Pancreas (tissue), 10 donors: ENCODE measurements at regions not wholly inside any gene's neighbourhood (a gene's known extent, or its start where the extent isn't known, plus 50 kb on each side); places are given as distances from the start of the nearest gene placed in this dataset.

Source experiments
- ATAC-seq, 4 donors: fragments of 200-7000 bp; cut with Tn5 transposase; one replicate each; pipeline versions ENCODE4 v1.8.0 to v1.9.1; 2020; ENCODE audit warnings: mild to moderate bottlenecking in 4 of 4, moderate library complexity in 4 of 4
- DNase-seq, 6 donors: peaks; one replicate each; pipeline ENCODE4 v3.0.0-alpha.2; 2020
- FAIRE-seq: peaks from 2 replicates; lab custom pipeline; 2012; peaks lifted over from hg19 to GRCh38; lab: Jason Lieb, UNC
- H3K27ac ChIP-seq, 4 donors: fragments of 200-600 bp; sonication (generic); 1 replicate in 3 of 4; 2 replicates in 1 of 4; pipeline versions ENCODE4 v1.5.0 to v1.8.0; 2020
- H3K27me3 ChIP-seq, 4 donors: fragments of 200-600 bp; one replicate each; pipeline ENCODE4 v1.8.0; 2021
- H3K36me3 ChIP-seq, 3 donors: fragments of 200-600 bp; sonication (generic) in 1 of 3; one replicate each; pipeline versions ENCODE4 v1.5.0 to v1.8.0; 2020 to 2021
- H3K4me1 ChIP-seq, 3 donors: fragments of 200-600 bp; one replicate each; pipeline ENCODE4 v1.8.0; 2021
- H3K4me3 ChIP-seq, 4 donors: fragments of 200-600 bp; sonication (generic) in 2 of 4; one replicate each; pipeline versions ENCODE4 v1.5.0 to v1.8.0; 2020 to 2021
- H3K9me3 ChIP-seq, 4 donors: fragments of 200-600 bp; one replicate each; pipeline ENCODE4 v1.8.0; 2021
- WGBS, 2 donors: extraction: QIAGEN DNeasy Blood & Tissue Kit; methylation state at CpG; one replicate each; pipeline ENCODE4 v1.1.7; 2013; 5-methylcytosine and 5-hydroxymethylcytosine counted together
- intact Hi-C, 3 donors: fragments of 100-400 bp; cut with DNase I; formaldehyde crosslinking; loops; one replicate each; pipeline versions ENCODE4 v1.11.1 to v1.14.2; 2022
- TF ChIP-seq, protein P1 (sequence below), 4 donors: fragments of 200-600 bp; sonication (generic) in 3 of 4; IDR thresholded peaks; one replicate each; pipeline versions ENCODE4 v1.5.0 to v1.8.0; 2021; ENCODE audit warnings: antibody characterized with exemption in 4 of 4
- donor health status: healthy with polysubstance abuse.
- donor health status: DM: no; HTN: no; CAD: no; lungs with moderate emphysema.
- donor health status: DM: no; HTN: no; CAD: no.
- donor health status: control.
- donor health status: control.
- donor health status: Bipolar disorder and iron deficiency.
- donor health status: DM: yes; HTN: yes; CAD: no.
- donor health status: DM: no; HTN: no; CAD: no.
- donor health status: DM: no; HTN: no; CAD: no.
- donor health status: DM: yes; HTN: yes; CAD: no.

DNA sequence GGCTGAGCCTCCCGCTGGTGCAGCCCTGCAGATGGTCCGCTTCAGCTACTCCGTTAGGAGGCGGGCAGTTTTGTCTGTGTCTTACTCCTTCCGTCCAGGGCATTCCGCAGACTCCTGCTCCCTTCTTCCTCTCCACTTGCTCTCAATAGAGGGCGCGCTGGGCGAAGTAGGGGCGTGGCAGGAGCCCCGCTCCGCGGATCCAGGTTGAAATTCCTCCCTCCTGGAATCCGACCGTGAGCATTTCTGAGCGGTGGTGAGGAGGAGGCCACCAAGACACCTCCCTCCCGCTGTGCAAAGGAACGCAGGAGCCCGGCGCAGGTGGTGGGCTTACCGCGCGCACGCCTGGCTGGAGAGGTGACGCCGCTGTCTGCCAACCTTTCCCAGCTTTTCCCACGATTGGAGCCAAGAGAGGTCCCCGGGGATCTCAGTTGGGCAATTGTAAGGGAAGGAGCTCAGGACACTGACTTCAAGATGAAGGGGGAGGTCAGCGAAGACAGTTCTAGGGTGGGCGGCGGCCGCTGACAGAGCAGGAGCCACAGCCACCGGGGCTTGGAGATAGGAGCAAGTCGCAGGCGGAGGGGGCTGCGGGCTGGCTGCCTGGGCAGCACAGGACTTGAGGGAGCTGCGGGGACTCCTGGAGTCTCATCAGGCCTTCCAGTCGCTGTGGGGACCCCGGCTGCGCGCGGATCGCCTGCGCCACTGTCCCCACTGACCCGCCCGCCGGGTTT, 1011.3 kb downstream of the XPNPEP1 start:
- H3K9me3 ChIP-seq: no peaks in the 10 kb centered on the region
- peak; percentile 52 to 86 (median 70) for DNase-seq
- intact Hi-C loops: no loop called here
- H3K4me3 ChIP-seq: peak overlapping the region; percentile 22 to 56 (median 36)
- H3K36me3 ChIP-seq: no peaks in the 10 kb centered on the region
- H3K27me3 ChIP-seq: peaks cover 0 to 9% (median 0%) of the 10 kb centered on the region in 4 donors
- WGBS, 2 donors: 1% methylated on average over 45 to 47 of the region's 47 CpGs
- no peak overlapping the region for H3K27ac ChIP-seq
- no peak for FAIRE-seq
- TF ChIP-seq, protein P1, sequence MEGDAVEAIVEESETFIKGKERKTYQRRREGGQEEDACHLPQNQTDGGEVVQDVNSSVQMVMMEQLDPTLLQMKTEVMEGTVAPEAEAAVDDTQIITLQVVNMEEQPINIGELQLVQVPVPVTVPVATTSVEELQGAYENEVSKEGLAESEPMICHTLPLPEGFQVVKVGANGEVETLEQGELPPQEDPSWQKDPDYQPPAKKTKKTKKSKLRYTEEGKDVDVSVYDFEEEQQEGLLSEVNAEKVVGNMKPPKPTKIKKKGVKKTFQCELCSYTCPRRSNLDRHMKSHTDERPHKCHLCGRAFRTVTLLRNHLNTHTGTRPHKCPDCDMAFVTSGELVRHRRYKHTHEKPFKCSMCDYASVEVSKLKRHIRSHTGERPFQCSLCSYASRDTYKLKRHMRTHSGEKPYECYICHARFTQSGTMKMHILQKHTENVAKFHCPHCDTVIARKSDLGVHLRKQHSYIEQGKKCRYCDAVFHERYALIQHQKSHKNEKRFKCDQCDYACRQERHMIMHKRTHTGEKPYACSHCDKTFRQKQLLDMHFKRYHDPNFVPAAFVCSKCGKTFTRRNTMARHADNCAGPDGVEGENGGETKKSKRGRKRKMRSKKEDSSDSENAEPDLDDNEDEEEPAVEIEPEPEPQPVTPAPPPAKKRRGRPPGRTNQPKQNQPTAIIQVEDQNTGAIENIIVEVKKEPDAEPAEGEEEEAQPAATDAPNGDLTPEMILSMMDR (IDR thresholded peaks at IDR 0.05): peak in 1 of 4 donors; percentile 13
- ATAC-seq: peak; percentile 93 to 99 (median 98)
- H3K4me1 ChIP-seq: no peaks in the 10 kb centered on the region

DNA sequence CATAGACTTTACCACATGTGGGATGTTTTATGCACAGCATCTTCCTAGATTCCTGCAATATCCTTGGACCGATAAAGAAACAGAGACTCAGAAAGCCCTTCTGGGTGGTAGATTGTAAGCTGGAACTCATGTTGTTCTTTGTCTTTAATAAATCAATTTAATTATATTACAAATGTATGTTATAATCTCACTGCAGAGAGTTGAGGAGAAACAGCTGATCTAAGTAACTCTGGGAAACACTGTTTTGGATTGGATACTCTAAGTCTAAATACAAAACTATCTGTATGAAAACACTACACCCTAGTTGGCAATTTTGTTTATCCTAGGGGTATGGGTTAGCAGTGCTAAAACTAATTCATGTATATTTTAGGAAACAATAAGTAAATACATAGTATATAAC, 1015.2 kb downstream of the XPNPEP1 start:
- FAIRE-seq (no peak), ATAC-seq (no peak), DNase-seq (no peak)
- Histone ChIP-seq H3K27ac (no peak overlapping the region), H3K27me3 (peaks cover 0 to 6% (median 0%) of the 10 kb centered on the region in 4 donors), H3K9me3 (no peaks in the 10 kb centered on the region), H3K36me3 (no peaks in the 10 kb centered on the region), H3K4me3 (no peak overlapping the region), H3K4me1 (no peaks in the 10 kb centered on the region)
- TF ChIP-seq, protein P1 (IDR thresholded peaks at IDR 0.05): no peak
- 79 to 85% methylated on average over 1 of the region's 1 CpG for WGBS, 2 donors
- intact Hi-C loops: no loop called here

- FAIRE-seq: no peak
- no peaks in the 10 kb centered on the region for H3K4me1 ChIP-seq
- intact Hi-C loops: no loop called here
- TF ChIP-seq, protein P1 (IDR thresholded peaks at IDR 0.05): no peak
- no peak overlapping the region for H3K4me3 ChIP-seq
- H3K36me3 ChIP-seq: no peaks in the 10 kb centered on the region
- H3K9me3 ChIP-seq: no peaks in the 10 kb centered on the region
- WGBS, 2 donors: 55 to 65% methylated on average over 4 of the region's 4 CpGs
- no peak for DNase-seq
- peaks cover 0 to 6% (median 0%) of the 10 kb centered on the region in 4 donors for H3K27me3 ChIP-seq
- no peak overlapping the region for H3K27ac ChIP-seq
- no peak for ATAC-seq
These were observed 1017.5 kb downstream of the XPNPEP1 start for GRCh38 chr10:108905821-108906220.

GRCh38 chr10:108905171-108905570, 1018.1 kb downstream of the XPNPEP1 start:
- no peaks in the 10 kb centered on the region for H3K36me3 ChIP-seq
- no peak for FAIRE-seq
- no peak overlapping the region for H3K27ac ChIP-seq
- no peaks in the 10 kb centered on the region for H3K9me3 ChIP-seq
- DNase-seq: no peak
- intact Hi-C loops: no loop called here
- H3K27me3 ChIP-seq: peaks cover 0 to 6% (median 0%) of the 10 kb centered on the region in 4 donors
- TF ChIP-seq, protein P1 (IDR thresholded peaks at IDR 0.05): no peak
- no peaks in the 10 kb centered on the region for H3K4me1 ChIP-seq
- H3K4me3 ChIP-seq: no peak overlapping the region
- no peak for ATAC-seq

DNA sequence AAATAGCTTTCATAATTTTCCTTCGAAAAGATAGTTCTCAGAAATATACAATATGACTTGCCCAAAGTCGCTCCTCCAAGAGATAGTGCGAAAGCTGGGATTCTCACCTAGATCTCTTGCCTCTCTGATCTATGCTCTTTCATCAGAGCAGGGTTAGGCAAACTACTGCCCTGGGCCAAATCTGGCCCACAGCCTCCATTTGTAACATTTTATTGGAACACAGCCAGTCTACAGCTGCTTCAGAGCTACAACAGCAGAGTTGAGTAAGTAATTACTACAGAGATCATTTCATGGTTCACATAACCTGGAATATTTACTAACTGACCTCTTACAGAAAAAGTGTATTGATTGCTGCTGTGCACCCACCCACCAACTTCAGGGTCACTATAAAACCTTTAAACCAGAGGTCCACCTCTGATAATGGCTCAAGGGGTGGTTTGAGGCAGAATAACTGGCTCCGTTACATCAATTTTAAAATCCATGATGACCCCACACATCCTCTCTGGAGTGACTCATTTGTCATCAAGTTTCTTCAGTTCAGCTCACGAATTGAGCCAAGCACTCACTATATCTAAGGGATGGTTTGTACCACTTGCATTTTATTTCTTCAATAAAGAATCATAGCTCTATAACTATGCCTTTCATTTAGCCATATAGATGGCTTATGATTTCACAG, 1019.0 kb downstream of the XPNPEP1 start:
- peaks cover 0 to 6% (median 0%) of the 10 kb centered on the region in 4 donors for H3K27me3 ChIP-seq
- FAIRE-seq: no peak
- 80 to 84% methylated on average over 5 of the region's 5 CpGs for WGBS, 2 donors
- DNase-seq: no peak
- ATAC-seq: peak in 1 of 4 donors; percentile 15
- H3K4me1 ChIP-seq: no peaks in the 10 kb centered on the region
- intact Hi-C loops: no loop called here
- no peaks in the 10 kb centered on the region for H3K36me3 ChIP-seq
- H3K4me3 ChIP-seq: no peak overlapping the region
- H3K9me3 ChIP-seq: no peaks in the 10 kb centered on the region
- H3K27ac ChIP-seq: no peak overlapping the region
- TF ChIP-seq, protein P1 (IDR thresholded peaks at IDR 0.05): no peak
